ENCODE measurements at regions not wholly inside any gene's neighbourhood (a gene's known extent, or its start where the extent isn't known, plus 50 kb on each side); places are given as distances from the start of the nearest gene placed in this dataset.

DNA sequence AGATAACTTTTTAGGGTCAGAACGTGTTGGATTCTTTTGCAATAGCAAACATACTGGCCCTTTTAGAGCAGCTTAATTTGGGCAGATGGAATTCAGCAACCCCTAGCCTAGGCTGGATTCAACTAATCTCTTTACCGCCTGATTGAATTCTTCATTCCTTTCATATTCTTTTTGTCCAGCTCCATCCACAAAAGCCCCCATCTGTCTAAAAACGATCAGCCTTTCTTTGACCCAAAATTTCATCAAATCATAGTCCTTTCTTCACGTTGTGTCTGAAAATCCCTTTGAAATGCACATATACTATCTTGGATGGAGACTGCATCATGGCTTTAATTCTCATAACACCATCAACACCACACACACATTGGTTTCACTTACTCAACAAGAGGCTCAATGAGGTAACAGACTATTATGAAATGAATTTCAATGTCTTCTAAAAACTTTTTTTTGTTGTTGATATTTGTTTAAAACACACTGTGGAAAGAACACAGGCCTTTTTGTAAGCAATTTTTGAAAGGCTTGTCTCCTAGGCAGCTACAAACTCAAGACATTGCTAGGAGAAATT lies 128.0 kb upstream of the EEA1 start:
- no peaks in the 10 kb centered on the region for H3K36me3 ChIP-seq
- no peaks in the 10 kb centered on the region for H3K27me3 ChIP-seq
- TF ChIP-seq EP300 (IDR thresholded peaks at IDR 0.05) (no peak), POLR2A (IDR thresholded peaks at IDR 0.05; ENCODE audit: low read depth) (no peak), POLR2AphosphoS5 (IDR thresholded peaks at IDR 0.05) (no peak)
- TF ChIP-seq, protein P1, sequence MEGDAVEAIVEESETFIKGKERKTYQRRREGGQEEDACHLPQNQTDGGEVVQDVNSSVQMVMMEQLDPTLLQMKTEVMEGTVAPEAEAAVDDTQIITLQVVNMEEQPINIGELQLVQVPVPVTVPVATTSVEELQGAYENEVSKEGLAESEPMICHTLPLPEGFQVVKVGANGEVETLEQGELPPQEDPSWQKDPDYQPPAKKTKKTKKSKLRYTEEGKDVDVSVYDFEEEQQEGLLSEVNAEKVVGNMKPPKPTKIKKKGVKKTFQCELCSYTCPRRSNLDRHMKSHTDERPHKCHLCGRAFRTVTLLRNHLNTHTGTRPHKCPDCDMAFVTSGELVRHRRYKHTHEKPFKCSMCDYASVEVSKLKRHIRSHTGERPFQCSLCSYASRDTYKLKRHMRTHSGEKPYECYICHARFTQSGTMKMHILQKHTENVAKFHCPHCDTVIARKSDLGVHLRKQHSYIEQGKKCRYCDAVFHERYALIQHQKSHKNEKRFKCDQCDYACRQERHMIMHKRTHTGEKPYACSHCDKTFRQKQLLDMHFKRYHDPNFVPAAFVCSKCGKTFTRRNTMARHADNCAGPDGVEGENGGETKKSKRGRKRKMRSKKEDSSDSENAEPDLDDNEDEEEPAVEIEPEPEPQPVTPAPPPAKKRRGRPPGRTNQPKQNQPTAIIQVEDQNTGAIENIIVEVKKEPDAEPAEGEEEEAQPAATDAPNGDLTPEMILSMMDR (IDR thresholded peaks at IDR 0.05), result no peak
- peaks cover 12 to 30% (median 28%) of the 10 kb centered on the region in 4 donors for H3K4me1 ChIP-seq
- WGBS, result 75% methylated on average over 4 of the region's 4 CpGs
- DNase-seq (ENCODE audit: extremely low spot score), result no peak
- intact Hi-C loops (cut with DNase I), result no loop called here
- no peaks in the 10 kb centered on the region for H3K9me3 ChIP-seq
- H3K4me3 ChIP-seq, result no peak overlapping the region
- no peak overlapping the region for H3K27ac ChIP-seq (replicated peaks in 1 of 4)

DNA sequence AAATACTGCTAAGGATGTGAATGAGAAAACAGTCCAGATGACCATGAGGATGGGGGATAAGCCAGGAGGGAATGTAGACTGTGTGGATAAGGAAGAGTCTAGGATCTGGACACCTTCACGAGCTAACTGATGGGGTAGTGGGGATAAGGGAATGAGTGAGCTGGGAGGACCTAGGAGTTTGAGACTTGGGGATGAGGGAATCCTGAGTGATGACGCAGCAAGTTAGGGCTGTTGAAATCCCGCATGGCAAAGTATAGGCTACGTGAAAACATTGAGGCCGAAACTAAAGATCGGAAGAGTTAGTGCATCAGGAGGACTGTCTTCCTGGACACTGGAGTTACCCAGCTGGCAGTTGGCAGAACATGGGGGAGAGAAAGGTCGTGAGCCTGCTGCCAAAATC lies 129.2 kb upstream of the EEA1 start:
- Histone ChIP-seq H3K9me3 (no peaks in the 10 kb centered on the region), H3K27me3 (no peaks in the 10 kb centered on the region), H3K27ac (replicated peaks in 1 of 4) (no peak overlapping the region), H3K36me3 (no peaks in the 10 kb centered on the region), H3K4me3 (no peak overlapping the region), H3K4me1 (peaks cover 14 to 36% (median 33%) of the 10 kb centered on the region in 4 donors)
- WGBS, result 81% methylated on average over 7 of the region's 7 CpGs
- TF ChIP-seq POLR2AphosphoS5 (IDR thresholded peaks at IDR 0.05) (no peak), EP300 (IDR thresholded peaks at IDR 0.05) (no peak), POLR2A (IDR thresholded peaks at IDR 0.05; ENCODE audit: low read depth) (no peak)
- TF ChIP-seq, protein P1 (IDR thresholded peaks at IDR 0.05), result no peak
- DNase-seq (ENCODE audit: extremely low spot score), result peak; percentile 79
- intact Hi-C loops (cut with DNase I), result no loop called here

DNA sequence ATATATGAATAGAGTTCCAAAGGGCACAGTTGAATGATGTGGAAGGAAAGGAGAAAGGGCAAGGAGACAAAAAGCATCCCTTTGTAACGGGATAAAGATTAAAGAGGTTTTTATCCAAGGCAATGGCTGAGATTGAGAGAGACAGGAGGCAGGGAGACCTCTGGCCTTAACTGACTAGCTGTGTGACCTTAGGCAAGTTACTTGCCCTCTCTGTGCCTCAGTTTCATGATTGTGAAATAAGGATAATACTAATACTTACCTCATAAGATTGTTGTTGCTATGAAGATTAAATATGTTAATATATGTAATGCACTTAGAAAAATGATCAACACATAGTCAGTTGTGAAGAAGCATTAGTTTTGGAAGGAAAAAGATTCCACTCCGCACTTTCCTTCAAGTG lies 130.2 kb upstream of the EEA1 start:
- Histone ChIP-seq H3K27ac (replicated peaks in 1 of 4) (peak overlapping the region in 2 of 4 donors; percentile 8 to 82), H3K4me1 (peaks cover 14 to 36% (median 33%) of the 10 kb centered on the region in 4 donors), H3K36me3 (no peaks in the 10 kb centered on the region), H3K27me3 (no peaks in the 10 kb centered on the region), H3K9me3 (no peaks in the 10 kb centered on the region), H3K4me3 (no peak overlapping the region)
- intact Hi-C loops (cut with DNase I), result no loop called here
- WGBS, result 96% methylated on average over 2 of the region's 2 CpGs
- DNase-seq (ENCODE audit: extremely low spot score), result peak; percentile 12
- TF ChIP-seq EP300 (IDR thresholded peaks at IDR 0.05), result no peak
- no peak for TF ChIP-seq POLR2AphosphoS5 (IDR thresholded peaks at IDR 0.05)
- TF ChIP-seq, protein P1 (IDR thresholded peaks at IDR 0.05), result no peak

DNA sequence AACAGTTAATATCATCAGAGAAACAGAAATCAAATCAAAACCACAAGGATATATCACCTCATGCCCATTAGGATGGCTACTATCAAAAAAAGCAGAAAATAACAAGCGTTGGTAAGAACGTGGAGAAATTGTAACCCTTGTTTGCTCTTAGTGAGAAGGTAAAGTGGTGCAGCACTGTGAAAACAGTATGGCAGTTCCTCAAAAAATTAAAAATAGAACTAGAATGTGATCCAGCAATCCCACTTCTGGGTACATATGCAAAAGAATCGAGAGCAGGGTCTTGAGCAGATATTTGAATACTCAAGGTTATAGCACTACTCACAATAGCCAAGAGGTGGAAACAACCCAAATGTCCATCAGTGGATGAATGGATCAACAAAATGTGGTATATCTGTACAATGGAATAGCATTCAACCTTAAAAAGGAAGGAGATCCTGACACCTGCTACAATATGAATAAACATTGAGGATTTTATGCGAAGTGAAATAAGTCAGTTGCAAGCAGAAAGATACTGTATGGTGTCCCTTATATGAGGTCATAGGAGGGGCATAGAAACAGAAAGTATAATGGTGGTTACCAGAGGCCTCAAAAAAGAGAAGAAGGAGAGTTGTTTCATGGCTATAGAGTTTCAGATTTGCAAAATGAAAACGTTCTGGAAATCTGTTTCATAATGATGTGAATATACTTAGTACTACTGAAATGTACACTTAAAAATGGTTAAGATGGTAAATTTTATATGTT lies 131.0 kb upstream of the EEA1 start:
- H3K36me3 ChIP-seq, result no peaks in the 10 kb centered on the region
- peak; percentile 2 for DNase-seq (ENCODE audit: extremely low spot score)
- intact Hi-C loops (cut with DNase I), result no loop called here
- TF ChIP-seq, protein P1 (IDR thresholded peaks at IDR 0.05), result no peak
- no peak for TF ChIP-seq POLR2AphosphoS5 (IDR thresholded peaks at IDR 0.05)
- no peak for TF ChIP-seq EP300 (IDR thresholded peaks at IDR 0.05)
- TF ChIP-seq POLR2A (IDR thresholded peaks at IDR 0.05; ENCODE audit: low read depth), result no peak
- 57% methylated on average over 5 of the region's 5 CpGs for WGBS
- H3K4me1 ChIP-seq, result peaks cover 14 to 36% (median 33%) of the 10 kb centered on the region in 4 donors
- no peaks in the 10 kb centered on the region for H3K27me3 ChIP-seq
- H3K27ac ChIP-seq (replicated peaks in 1 of 4), result peak overlapping the region; percentile 77 to 88 (median 80)
- H3K9me3 ChIP-seq, result no peaks in the 10 kb centered on the region
- no peak overlapping the region for H3K4me3 ChIP-seq

Measured in esophagus muscularis mucosa (tissue), 4 donors.